H1 (cell line): ENCODE measurements at regions not wholly inside any gene's neighbourhood (a gene's known extent, or its start where the extent isn't known, plus 50 kb on each side); places are given as distances from the start of the nearest gene placed in this dataset.

Source experiments
- EZH2 ChIP-seq: fragments of 200-600 bp; sonication (generic); IDR thresholded peaks from 2 replicates; pipeline ENCODE4 v1.7.1; 2012; ENCODE audit warnings: low read depth, mild to moderate bottlenecking, moderate library complexity, low read length, inconsistent platforms; ENCODE audit not compliant: severe bottlenecking
- RAD21 ChIP-seq, 2 experiments: IDR thresholded peaks in 1 of 2; conservative IDR thresholded peaks in 1 of 2; 2 replicates each; pipeline ENCODE4 v1.6.1; 2011; ENCODE audit warnings: low read depth in 2 of 2, low read length in 2 of 2, improper control_type of control experiment in 1 of 2, inconsistent platforms in 1 of 2, mild to moderate bottlenecking in 1 of 2, moderate library complexity in 1 of 2
- TF ChIP-seq, protein P1 (sequence below), 3 experiments: IDR thresholded peaks; 1 replicate in 2 of 3; 2 replicates in 1 of 3; pipeline versions ENCODE4 v1.5.1 to v1.6.1; 2011; ENCODE audit warnings: low read length in 3 of 3, mild to moderate bottlenecking in 3 of 3, inconsistent platforms in 2 of 3, low read depth in 1 of 3, moderate library complexity in 1 of 3; ENCODE audit not compliant: insufficient read depth in 1 of 3; ENCODE audit errors: control extremely low read depth in 1 of 3
- TF ChIP-seq, protein P2 (sequence below): fragments of 300-600 bp; sonication (generic); IDR thresholded peaks from 2 replicates; pipeline ENCODE4 v1.7.1; 2012; ENCODE audit warnings: low read length, moderate library complexity, mild to moderate bottlenecking, inconsistent platforms; ENCODE audit not compliant: insufficient replicate concordance

DNA sequence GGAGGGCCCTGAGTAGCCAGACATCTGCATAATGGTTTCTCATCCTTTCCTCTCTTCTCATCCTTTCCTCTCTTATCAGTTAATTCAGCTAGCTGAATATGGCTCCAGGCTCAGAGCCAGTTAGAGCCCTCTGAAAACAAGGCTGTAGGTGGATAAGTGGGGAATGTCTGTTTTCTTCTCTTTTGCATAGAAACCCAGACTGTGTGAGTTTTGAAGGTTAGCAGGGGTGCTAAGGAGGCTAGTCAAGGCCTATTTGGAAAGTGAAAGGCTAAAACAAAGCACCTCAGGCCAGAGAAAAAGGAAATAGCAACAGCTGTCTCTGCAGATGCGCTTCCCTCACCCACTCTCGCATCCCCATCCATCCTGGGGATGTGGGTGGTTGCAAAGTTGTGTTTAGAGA, 420.9 kb downstream of the SHISA9 start:
- TF ChIP-seq, protein P1, sequence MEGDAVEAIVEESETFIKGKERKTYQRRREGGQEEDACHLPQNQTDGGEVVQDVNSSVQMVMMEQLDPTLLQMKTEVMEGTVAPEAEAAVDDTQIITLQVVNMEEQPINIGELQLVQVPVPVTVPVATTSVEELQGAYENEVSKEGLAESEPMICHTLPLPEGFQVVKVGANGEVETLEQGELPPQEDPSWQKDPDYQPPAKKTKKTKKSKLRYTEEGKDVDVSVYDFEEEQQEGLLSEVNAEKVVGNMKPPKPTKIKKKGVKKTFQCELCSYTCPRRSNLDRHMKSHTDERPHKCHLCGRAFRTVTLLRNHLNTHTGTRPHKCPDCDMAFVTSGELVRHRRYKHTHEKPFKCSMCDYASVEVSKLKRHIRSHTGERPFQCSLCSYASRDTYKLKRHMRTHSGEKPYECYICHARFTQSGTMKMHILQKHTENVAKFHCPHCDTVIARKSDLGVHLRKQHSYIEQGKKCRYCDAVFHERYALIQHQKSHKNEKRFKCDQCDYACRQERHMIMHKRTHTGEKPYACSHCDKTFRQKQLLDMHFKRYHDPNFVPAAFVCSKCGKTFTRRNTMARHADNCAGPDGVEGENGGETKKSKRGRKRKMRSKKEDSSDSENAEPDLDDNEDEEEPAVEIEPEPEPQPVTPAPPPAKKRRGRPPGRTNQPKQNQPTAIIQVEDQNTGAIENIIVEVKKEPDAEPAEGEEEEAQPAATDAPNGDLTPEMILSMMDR (IDR thresholded peaks at IDR 0.05; ENCODE audit: control extremely low read depth in 1 of 3, insufficient read depth in 1 of 3, low read depth in 1 of 3, low read length in 3 of 3): no peak
- TF ChIP-seq EZH2 (no peak), RAD21 (IDR thresholded peaks at IDR 0.05 in 1 of 2, conservative IDR thresholded peaks at IDR 0.05 in 1 of 2; ENCODE audit: low read depth in 2 of 2, low read length in 2 of 2) (no peak)
- TF ChIP-seq, protein P2, sequence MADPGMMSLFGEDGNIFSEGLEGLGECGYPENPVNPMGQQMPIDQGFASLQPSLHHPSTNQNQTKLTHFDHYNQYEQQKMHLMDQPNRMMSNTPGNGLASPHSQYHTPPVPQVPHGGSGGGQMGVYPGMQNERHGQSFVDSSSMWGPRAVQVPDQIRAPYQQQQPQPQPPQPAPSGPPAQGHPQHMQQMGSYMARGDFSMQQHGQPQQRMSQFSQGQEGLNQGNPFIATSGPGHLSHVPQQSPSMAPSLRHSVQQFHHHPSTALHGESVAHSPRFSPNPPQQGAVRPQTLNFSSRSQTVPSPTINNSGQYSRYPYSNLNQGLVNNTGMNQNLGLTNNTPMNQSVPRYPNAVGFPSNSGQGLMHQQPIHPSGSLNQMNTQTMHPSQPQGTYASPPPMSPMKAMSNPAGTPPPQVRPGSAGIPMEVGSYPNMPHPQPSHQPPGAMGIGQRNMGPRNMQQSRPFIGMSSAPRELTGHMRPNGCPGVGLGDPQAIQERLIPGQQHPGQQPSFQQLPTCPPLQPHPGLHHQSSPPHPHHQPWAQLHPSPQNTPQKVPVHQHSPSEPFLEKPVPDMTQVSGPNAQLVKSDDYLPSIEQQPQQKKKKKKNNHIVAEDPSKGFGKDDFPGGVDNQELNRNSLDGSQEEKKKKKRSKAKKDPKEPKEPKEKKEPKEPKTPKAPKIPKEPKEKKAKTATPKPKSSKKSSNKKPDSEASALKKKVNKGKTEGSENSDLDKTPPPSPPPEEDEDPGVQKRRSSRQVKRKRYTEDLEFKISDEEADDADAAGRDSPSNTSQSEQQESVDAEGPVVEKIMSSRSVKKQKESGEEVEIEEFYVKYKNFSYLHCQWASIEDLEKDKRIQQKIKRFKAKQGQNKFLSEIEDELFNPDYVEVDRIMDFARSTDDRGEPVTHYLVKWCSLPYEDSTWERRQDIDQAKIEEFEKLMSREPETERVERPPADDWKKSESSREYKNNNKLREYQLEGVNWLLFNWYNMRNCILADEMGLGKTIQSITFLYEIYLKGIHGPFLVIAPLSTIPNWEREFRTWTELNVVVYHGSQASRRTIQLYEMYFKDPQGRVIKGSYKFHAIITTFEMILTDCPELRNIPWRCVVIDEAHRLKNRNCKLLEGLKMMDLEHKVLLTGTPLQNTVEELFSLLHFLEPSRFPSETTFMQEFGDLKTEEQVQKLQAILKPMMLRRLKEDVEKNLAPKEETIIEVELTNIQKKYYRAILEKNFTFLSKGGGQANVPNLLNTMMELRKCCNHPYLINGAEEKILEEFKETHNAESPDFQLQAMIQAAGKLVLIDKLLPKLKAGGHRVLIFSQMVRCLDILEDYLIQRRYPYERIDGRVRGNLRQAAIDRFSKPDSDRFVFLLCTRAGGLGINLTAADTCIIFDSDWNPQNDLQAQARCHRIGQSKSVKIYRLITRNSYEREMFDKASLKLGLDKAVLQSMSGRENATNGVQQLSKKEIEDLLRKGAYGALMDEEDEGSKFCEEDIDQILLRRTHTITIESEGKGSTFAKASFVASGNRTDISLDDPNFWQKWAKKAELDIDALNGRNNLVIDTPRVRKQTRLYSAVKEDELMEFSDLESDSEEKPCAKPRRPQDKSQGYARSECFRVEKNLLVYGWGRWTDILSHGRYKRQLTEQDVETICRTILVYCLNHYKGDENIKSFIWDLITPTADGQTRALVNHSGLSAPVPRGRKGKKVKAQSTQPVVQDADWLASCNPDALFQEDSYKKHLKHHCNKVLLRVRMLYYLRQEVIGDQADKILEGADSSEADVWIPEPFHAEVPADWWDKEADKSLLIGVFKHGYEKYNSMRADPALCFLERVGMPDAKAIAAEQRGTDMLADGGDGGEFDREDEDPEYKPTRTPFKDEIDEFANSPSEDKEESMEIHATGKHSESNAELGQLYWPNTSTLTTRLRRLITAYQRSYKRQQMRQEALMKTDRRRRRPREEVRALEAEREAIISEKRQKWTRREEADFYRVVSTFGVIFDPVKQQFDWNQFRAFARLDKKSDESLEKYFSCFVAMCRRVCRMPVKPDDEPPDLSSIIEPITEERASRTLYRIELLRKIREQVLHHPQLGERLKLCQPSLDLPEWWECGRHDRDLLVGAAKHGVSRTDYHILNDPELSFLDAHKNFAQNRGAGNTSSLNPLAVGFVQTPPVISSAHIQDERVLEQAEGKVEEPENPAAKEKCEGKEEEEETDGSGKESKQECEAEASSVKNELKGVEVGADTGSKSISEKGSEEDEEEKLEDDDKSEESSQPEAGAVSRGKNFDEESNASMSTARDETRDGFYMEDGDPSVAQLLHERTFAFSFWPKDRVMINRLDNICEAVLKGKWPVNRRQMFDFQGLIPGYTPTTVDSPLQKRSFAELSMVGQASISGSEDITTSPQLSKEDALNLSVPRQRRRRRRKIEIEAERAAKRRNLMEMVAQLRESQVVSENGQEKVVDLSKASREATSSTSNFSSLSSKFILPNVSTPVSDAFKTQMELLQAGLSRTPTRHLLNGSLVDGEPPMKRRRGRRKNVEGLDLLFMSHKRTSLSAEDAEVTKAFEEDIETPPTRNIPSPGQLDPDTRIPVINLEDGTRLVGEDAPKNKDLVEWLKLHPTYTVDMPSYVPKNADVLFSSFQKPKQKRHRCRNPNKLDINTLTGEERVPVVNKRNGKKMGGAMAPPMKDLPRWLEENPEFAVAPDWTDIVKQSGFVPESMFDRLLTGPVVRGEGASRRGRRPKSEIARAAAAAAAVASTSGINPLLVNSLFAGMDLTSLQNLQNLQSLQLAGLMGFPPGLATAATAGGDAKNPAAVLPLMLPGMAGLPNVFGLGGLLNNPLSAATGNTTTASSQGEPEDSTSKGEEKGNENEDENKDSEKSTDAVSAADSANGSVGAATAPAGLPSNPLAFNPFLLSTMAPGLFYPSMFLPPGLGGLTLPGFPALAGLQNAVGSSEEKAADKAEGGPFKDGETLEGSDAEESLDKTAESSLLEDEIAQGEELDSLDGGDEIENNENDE: no peak
